ENCODE measurements at regions not wholly inside any gene's neighbourhood (a gene's known extent, or its start where the extent isn't known, plus 50 kb on each side); places are given as distances from the start of the nearest gene placed in this dataset.

GRCh38 chr3:84039099-84039498, 919.7 kb upstream of the CADM2 start:
- no peak overlapping the region for H3K4me3 Mint-ChIP-seq

GRCh38 chr3:84042399-84043106, 916.2 kb upstream of the CADM2 start:
- TF ChIP-seq, protein P1, sequence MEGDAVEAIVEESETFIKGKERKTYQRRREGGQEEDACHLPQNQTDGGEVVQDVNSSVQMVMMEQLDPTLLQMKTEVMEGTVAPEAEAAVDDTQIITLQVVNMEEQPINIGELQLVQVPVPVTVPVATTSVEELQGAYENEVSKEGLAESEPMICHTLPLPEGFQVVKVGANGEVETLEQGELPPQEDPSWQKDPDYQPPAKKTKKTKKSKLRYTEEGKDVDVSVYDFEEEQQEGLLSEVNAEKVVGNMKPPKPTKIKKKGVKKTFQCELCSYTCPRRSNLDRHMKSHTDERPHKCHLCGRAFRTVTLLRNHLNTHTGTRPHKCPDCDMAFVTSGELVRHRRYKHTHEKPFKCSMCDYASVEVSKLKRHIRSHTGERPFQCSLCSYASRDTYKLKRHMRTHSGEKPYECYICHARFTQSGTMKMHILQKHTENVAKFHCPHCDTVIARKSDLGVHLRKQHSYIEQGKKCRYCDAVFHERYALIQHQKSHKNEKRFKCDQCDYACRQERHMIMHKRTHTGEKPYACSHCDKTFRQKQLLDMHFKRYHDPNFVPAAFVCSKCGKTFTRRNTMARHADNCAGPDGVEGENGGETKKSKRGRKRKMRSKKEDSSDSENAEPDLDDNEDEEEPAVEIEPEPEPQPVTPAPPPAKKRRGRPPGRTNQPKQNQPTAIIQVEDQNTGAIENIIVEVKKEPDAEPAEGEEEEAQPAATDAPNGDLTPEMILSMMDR (conservative IDR thresholded peaks at IDR 0.05), result no peak
- H3K27ac Mint-ChIP-seq, result no peak overlapping the region
- no peak for DNase-seq
- no peaks in the 10 kb centered on the region for H3K9me3 ChIP-seq (ENCODE audit: control insufficient read depth, low read length)
- no peaks in the 10 kb centered on the region for H3K4me1 Mint-ChIP-seq
- H3K4me3 ChIP-seq (ENCODE audit: low read length), result no peak overlapping the region
- no peaks in the 10 kb centered on the region for H3K36me3 Mint-ChIP-seq (ENCODE audit: low read depth)
- H3K4me1 ChIP-seq (ENCODE audit: control insufficient read depth, insufficient read depth, low read length), result no peaks in the 10 kb centered on the region
- H3K36me3 ChIP-seq (ENCODE audit: control insufficient read depth, insufficient read depth, low read length), result no peaks in the 10 kb centered on the region
- H3K4me3 Mint-ChIP-seq, result no peak overlapping the region
- H3K9me3 Mint-ChIP-seq, result peaks cover under 1% of the 10 kb centered on the region
- 92% methylated on average over 3 of the region's 3 CpGs; no CpG with 5 or more reads in 1 of the 2 experiments for WGBS, 2 experiments (ENCODE audit: insufficient coverage in 1 of 2, insufficient read length in 1 of 2)
- H3K9ac ChIP-seq (ENCODE audit: extremely low read depth, low read length, poor library complexity, severe bottlenecking), result no peak overlapping the region
- H3K27ac ChIP-seq (ENCODE audit: low read depth, low read length), result no peak overlapping the region
- no peaks in the 10 kb centered on the region for H3K27me3 Mint-ChIP-seq (ENCODE audit: insufficient read depth)
- no peaks in the 10 kb centered on the region for H3K27me3 ChIP-seq (ENCODE audit: control insufficient read depth, insufficient read depth, low read length, poor library complexity, severe bottlenecking)

More at GRCh38 chr3:84039099-84039498, 919.7 kb upstream of the CADM2 start:
- Mint-ChIP-seq H3K27ac (no peak overlapping the region), H3K36me3 (ENCODE audit: low read depth) (no peaks in the 10 kb centered on the region), H3K4me1 (no peaks in the 10 kb centered on the region), H3K9me3 (peaks cover 15% of the 10 kb centered on the region), H3K27me3 (ENCODE audit: insufficient read depth) (no peaks in the 10 kb centered on the region)
- Histone ChIP-seq H3K27ac (ENCODE audit: low read depth, low read length) (no peak overlapping the region), H3K4me1 (ENCODE audit: control insufficient read depth, insufficient read depth, low read length) (no peaks in the 10 kb centered on the region), H3K4me3 (ENCODE audit: low read length) (no peak overlapping the region), H3K27me3 (ENCODE audit: control insufficient read depth, insufficient read depth, low read length, poor library complexity, severe bottlenecking) (no peaks in the 10 kb centered on the region), H3K36me3 (ENCODE audit: control insufficient read depth, insufficient read depth, low read length) (no peaks in the 10 kb centered on the region), H3K9me3 (ENCODE audit: control insufficient read depth, low read length) (peaks cover 10% of the 10 kb centered on the region), H3K9ac (ENCODE audit: extremely low read depth, low read length, poor library complexity, severe bottlenecking) (no peak overlapping the region)
- 90 to 92% methylated on average over 2 to 3 of the region's 3 CpGs for WGBS, 2 experiments (ENCODE audit: insufficient coverage in 1 of 2, insufficient read length in 1 of 2)
- DNase-seq, result no peak
- TF ChIP-seq, protein P1 (conservative IDR thresholded peaks at IDR 0.05), result no peak

DNA sequence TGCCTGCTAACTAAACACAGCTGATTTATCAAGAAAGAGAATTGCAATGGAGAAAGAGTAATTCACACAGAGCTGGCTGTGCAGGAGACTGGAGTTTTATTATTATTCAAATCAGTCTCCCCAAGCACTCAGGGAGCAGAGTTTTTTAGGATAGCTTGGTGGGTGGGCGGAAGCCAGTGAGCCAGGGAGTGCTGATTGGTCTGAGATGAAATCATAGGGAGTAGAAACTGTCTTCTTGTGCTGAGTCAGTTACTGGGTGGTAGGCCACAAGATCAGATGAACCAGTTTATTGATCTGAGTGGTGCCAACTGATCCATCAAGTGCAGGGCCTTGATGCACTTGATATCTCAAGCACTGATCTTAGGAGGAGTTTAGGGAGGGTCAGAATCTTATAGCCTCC, 891.9 kb upstream of the CADM2 start:
- H3K27ac Mint-ChIP-seq, result no peak overlapping the region
- H3K4me3 Mint-ChIP-seq, result no peak overlapping the region
- Histone ChIP-seq H3K27me3 (ENCODE audit: control insufficient read depth, insufficient read depth, low read length, poor library complexity, severe bottlenecking) (no peaks in the 10 kb centered on the region), H3K27ac (ENCODE audit: low read depth, low read length) (no peak overlapping the region), H3K9me3 (ENCODE audit: control insufficient read depth, low read length) (peaks cover 5% of the 10 kb centered on the region), H3K4me3 (ENCODE audit: low read length) (no peak overlapping the region), H3K9ac (ENCODE audit: extremely low read depth, low read length, poor library complexity, severe bottlenecking) (no peak overlapping the region), H3K36me3 (ENCODE audit: control insufficient read depth, insufficient read depth, low read length) (no peaks in the 10 kb centered on the region), H3K4me1 (ENCODE audit: control insufficient read depth, insufficient read depth, low read length) (no peaks in the 10 kb centered on the region)
- H3K27me3 Mint-ChIP-seq (ENCODE audit: insufficient read depth), result no peaks in the 10 kb centered on the region
- no peaks in the 10 kb centered on the region for H3K36me3 Mint-ChIP-seq (ENCODE audit: low read depth)
- 93 to 100% methylated on average over 1 of the region's 1 CpG for WGBS, 2 experiments (ENCODE audit: insufficient coverage in 1 of 2, insufficient read length in 1 of 2)
- TF ChIP-seq, protein P1 (conservative IDR thresholded peaks at IDR 0.05), result no peak
- DNase-seq, result peak; percentile 55
- H3K4me1 Mint-ChIP-seq, result no peaks in the 10 kb centered on the region
- H3K9me3 Mint-ChIP-seq, result no peaks in the 10 kb centered on the region
